GM13977 (cell line): ENCODE measurements at regions not wholly inside any gene's neighbourhood (a gene's known extent, or its start where the extent isn't known, plus 50 kb on each side); places are given as distances from the start of the nearest gene placed in this dataset.

Experiments
- DNase-seq: peaks from one replicate; pipeline ENCODE4 v3.0.0; 2012; ENCODE audit warnings: low spot score
- in situ Hi-C: fragments of 300-500 bp; cut with MboI; formaldehyde crosslinking; loops from one replicate; pipeline ENCODE4 v1.12.0; 2022; ENCODE audit warnings: low sequenced_read_pairs, low pct_unique_long_range_greater_than_20kb, mixed read lengths, inconsistent platforms; ENCODE audit not compliant: unreplicated experiment
- TF ChIP-seq, protein P1 (sequence below): IDR thresholded peaks from 2 replicates; pipeline ENCODE4 v1.5.1; 2012; ENCODE audit warnings: mild to moderate bottlenecking, control low read depth; ENCODE audit not compliant: insufficient read depth; ENCODE audit errors: extremely low read depth, missing control alignments

GRCh38 chr5:112635276-112635675, 102.4 kb upstream of the APC start:
- no peak for DNase-seq
- TF ChIP-seq, protein P1, sequence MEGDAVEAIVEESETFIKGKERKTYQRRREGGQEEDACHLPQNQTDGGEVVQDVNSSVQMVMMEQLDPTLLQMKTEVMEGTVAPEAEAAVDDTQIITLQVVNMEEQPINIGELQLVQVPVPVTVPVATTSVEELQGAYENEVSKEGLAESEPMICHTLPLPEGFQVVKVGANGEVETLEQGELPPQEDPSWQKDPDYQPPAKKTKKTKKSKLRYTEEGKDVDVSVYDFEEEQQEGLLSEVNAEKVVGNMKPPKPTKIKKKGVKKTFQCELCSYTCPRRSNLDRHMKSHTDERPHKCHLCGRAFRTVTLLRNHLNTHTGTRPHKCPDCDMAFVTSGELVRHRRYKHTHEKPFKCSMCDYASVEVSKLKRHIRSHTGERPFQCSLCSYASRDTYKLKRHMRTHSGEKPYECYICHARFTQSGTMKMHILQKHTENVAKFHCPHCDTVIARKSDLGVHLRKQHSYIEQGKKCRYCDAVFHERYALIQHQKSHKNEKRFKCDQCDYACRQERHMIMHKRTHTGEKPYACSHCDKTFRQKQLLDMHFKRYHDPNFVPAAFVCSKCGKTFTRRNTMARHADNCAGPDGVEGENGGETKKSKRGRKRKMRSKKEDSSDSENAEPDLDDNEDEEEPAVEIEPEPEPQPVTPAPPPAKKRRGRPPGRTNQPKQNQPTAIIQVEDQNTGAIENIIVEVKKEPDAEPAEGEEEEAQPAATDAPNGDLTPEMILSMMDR, result no peak
- in situ Hi-C loops, result no loop called here

DNA sequence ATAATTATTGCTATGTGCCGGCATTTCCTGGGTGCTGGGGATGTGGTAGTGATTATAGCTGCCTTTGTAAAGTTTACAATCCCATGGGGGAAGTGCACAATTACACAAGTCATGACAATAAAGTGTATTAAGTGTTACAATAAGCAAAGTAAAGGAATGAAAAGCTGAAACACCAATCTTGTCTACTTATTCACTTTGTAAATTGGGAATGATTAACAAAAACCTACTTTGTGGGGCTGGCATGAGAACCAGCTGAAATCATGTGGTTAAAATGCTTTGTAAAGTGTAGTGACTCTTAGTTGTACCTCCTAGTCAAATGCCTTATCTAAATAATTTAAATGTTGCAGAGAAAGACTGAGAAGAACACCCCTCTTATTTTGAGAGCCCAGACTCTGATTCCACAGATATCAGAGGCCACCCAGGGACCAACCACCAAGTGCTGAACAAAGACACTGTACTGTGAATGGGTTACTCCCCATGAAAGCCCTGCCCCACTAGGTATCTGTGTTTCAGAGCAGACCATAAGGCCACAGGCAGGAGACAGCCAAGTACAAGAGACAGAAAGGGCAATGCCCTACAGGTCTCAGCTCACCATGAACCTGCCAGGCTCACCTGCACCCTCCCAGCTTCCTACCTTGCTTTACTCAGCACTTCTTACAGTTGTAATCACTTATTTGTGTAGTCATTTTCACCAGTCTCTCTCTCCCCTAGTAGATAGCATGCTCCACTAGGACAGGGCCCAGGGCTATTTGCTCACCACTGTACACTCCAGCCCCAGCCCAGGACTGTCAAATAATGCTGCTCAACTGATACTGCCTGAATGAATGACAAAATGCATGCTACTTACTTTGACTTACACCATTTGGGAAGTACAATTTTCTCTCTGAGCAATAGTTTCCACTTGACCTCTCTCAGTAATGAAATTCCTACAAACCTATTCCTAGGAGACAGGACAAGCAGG, 101.6 kb upstream of the APC start:
- no peak for DNase-seq
- TF ChIP-seq, protein P1, result no peak
- in situ Hi-C loops, result no loop called here

DNA sequence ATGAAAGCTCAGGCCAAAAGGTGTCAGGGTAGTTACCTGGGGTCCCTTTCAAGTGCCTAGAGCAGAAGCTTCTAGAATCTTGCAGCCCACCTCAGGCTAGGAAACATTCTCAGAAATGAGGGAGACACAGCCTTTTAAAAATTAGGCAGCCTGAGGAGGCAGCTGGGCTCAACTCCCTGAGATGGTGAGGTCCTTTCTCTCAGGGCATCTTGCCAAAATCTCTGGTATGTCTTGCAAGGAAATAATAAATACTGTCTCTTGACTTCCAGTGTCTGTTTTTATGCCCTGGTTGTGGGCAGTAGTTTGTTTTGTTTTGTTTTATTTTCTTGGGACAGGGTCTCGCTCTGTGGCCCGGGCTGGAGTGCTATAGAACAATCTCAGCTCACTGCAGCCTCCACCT, 100.9 kb upstream of the APC start:
- TF ChIP-seq, protein P1, result no peak
- DNase-seq, result no peak
- in situ Hi-C loops, result no loop called here

DNA sequence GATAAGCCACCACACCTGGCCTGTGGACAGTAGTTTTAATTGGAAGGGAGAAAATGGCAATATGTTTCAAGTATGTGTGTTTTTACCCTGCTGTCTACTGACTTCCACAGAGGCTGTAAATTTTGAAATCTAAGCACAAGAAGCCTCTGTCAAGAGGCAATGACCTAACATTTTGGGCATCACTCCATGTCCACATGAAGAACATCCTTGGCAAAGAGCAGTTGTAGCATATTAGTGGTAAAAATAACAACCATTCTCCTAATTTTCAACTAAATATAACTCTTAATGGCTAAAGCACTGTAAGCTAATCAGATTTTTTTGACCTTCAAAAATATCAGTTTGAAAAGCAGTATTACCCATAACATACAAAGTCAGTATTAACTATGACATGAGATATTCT, 100.3 kb upstream of the APC start:
- DNase-seq, result no peak
- in situ Hi-C loops, result no loop called here
- TF ChIP-seq, protein P1, result no peak

DNA sequence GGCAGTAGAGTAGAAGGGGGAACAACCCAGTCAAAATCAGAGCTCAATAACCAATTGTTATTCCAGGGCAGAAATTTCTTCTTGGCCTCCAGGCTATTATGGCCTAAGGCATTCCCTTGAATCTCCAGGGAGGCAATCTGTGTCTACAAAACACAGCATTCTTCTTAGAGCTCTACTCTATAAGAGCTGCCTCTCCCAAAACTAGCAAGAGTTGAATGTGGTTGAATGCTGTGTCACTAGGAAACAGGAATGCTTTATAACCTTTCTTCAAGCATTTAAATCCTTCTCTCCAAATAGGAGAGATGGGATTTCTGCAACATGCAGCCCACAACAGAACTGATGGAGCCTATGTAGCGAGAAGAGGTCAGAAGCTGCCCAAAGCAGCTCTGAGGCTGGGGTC, 97.1 kb upstream of the APC start:
- no peak for DNase-seq
- in situ Hi-C loops, result no loop called here
- TF ChIP-seq, protein P1, result no peak

DNA sequence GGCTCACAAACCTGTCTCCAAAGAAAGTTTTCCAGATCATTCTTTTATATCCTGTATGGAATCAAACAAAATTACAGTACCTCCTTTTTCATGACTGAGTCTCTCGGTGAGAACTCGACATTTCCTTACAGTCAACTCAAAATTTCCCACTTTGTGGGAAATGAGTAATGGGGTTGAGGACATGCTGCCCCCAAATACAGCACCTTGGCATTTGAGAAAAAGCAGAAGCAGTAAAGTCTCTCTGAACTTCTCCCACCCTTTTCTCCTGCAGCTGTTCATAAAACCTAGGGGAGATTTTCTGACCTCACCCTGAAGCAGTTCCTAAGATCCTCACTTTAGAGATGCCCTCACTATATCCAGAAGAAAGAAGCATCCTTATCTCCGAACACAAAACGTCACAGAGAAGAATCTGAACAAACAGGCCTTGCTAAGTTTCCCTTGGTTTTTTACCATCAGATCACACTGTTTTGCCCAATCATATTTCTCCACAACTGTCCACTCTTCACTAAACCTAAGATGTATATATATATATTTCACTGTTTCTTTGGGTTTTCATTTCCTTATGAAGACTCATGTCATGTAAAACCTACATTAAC, 96.1 kb upstream of the APC start:
- in situ Hi-C loops, result no loop called here
- TF ChIP-seq, protein P1, result no peak
- no peak for DNase-seq
